ENCODE measurements at regions not wholly inside any gene's neighbourhood (a gene's known extent, or its start where the extent isn't known, plus 50 kb on each side); places are given as distances from the start of the nearest gene placed in this dataset.

DNA sequence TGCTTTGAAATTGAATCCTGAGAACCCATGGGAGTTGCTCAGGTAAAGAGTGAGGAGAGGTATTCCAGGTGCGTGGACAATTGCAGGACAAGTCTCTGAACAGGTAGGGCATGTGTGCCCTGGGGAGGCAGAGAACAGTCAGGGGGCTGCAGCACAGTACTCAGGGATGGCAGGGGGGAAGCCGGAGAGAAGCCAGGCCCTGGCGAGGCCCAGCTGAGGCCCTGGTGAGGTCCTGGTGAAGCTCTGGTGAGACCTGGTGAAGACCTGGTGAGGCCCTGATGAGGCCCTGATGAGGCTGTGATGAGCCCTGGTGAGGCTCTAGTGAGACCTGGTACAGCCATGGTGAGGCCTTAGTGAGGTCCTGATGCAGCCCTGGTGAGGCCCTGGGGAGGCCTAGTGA is 155.5 kb upstream of the GDF10 start:
- TF ChIP-seq, protein P1, sequence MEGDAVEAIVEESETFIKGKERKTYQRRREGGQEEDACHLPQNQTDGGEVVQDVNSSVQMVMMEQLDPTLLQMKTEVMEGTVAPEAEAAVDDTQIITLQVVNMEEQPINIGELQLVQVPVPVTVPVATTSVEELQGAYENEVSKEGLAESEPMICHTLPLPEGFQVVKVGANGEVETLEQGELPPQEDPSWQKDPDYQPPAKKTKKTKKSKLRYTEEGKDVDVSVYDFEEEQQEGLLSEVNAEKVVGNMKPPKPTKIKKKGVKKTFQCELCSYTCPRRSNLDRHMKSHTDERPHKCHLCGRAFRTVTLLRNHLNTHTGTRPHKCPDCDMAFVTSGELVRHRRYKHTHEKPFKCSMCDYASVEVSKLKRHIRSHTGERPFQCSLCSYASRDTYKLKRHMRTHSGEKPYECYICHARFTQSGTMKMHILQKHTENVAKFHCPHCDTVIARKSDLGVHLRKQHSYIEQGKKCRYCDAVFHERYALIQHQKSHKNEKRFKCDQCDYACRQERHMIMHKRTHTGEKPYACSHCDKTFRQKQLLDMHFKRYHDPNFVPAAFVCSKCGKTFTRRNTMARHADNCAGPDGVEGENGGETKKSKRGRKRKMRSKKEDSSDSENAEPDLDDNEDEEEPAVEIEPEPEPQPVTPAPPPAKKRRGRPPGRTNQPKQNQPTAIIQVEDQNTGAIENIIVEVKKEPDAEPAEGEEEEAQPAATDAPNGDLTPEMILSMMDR (IDR thresholded peaks at IDR 0.05; ENCODE audit: poor library complexity, severe bottlenecking) = no peak
- ATAC-seq (ENCODE audit: low read depth) (no peak), DNase-seq (ENCODE audit: low spot score) (no peak)
- Histone ChIP-seq H3K9me3 (ENCODE audit: severe bottlenecking) (no peaks in the 10 kb centered on the region), H3K27me3 (ENCODE audit: insufficient read depth, poor library complexity, severe bottlenecking) (no peaks in the 10 kb centered on the region), H3K36me3 (ENCODE audit: low read depth) (no peaks in the 10 kb centered on the region), H3K27ac (ENCODE audit: poor library complexity, severe bottlenecking) (no peak overlapping the region), H3K4me1 (ENCODE audit: insufficient read depth, poor library complexity, severe bottlenecking) (peaks cover 6% of the 10 kb centered on the region), H3K4me3 (ENCODE audit: severe bottlenecking) (no peak overlapping the region)

DNA sequence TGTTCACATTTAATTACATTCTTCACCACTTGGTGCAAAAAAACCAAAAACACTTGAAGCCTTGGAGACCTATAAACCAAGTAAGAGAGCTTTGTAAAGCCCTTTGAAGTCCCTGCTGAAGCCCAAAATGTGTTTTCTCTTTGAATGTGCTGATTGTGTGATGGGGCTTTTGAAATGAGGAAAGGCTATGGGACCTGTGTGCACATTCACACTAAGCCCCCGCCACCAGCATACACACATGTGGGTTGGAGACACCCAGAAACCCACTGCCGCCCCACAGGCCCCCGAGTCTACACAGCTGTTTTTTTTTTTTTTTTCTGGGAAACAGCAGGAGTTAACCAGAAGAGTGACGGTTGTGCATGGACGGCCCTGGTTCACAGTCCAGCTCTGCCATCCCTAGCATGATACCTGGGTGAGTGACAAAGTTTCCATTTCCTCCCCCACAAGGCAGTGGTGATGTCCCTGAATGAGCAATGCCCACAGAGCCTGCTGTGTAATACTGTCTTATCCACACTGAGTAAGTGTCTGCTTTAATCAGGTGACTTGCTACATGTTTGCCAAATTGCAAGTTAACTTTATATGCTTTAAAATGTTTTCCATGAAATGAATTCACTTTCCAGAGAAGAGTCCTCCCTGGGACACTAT is 154.6 kb upstream of the GDF10 start:
- no peaks in the 10 kb centered on the region for H3K27me3 ChIP-seq (ENCODE audit: insufficient read depth, poor library complexity, severe bottlenecking)
- peaks cover 6% of the 10 kb centered on the region for H3K4me1 ChIP-seq (ENCODE audit: insufficient read depth, poor library complexity, severe bottlenecking)
- H3K36me3 ChIP-seq (ENCODE audit: low read depth) = no peaks in the 10 kb centered on the region
- TF ChIP-seq, protein P1 (IDR thresholded peaks at IDR 0.05; ENCODE audit: poor library complexity, severe bottlenecking) = no peak
- no peak for ATAC-seq (ENCODE audit: low read depth)
- H3K4me3 ChIP-seq (ENCODE audit: severe bottlenecking) = no peak overlapping the region
- DNase-seq (ENCODE audit: low spot score) = no peak
- H3K9me3 ChIP-seq (ENCODE audit: severe bottlenecking) = no peaks in the 10 kb centered on the region
- H3K27ac ChIP-seq (ENCODE audit: poor library complexity, severe bottlenecking) = no peak overlapping the region

DNA sequence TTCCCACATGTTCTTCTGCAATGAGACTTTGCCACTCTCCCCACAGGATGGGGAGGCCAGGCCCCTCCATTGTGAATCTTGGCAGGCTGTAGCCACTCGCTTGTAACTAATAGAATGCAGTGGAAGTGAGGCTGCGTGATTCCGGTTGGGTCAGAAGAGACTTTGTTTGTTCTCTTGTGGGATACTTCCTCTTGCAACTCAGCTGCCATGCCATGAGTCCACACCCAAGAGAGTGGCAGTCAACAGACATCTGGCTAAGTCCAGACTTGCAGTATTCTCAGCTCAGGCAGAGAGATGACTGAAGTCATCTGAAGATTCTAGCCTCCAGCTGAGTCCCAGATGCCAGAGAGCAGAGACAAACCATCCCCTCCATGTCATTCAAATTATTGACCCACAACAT is 153.4 kb upstream of the GDF10 start:
- no peak overlapping the region for H3K4me3 ChIP-seq (ENCODE audit: severe bottlenecking)
- H3K27me3 ChIP-seq (ENCODE audit: insufficient read depth, poor library complexity, severe bottlenecking) = no peaks in the 10 kb centered on the region
- H3K27ac ChIP-seq (ENCODE audit: poor library complexity, severe bottlenecking) = no peak overlapping the region
- H3K36me3 ChIP-seq (ENCODE audit: low read depth) = no peaks in the 10 kb centered on the region
- no peak for DNase-seq (ENCODE audit: low spot score)
- H3K4me1 ChIP-seq (ENCODE audit: insufficient read depth, poor library complexity, severe bottlenecking) = peaks cover 6% of the 10 kb centered on the region
- H3K9me3 ChIP-seq (ENCODE audit: severe bottlenecking) = no peaks in the 10 kb centered on the region
- TF ChIP-seq, protein P1 (IDR thresholded peaks at IDR 0.05; ENCODE audit: poor library complexity, severe bottlenecking) = no peak
- ATAC-seq (ENCODE audit: low read depth) = peak; percentile 65; the same call in 2 of the 3 replicates

DNA sequence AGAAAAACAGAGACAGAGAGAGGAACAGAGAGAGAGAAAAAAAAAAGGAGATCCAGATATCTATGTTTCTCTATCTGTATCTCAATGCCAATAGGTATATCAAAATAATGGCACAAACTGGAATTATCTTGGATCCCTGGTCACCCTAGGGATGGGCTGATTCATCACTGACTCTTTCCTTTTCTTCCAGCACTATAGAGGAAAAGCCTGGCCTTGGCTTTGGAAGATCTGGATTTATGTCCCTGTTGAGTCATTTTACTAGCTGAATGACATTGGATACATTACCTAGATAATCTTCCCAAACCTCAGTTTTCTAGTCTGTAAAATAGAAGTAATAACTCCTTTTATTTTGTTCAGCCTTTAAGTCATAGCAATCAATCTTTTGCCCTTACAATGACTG is 152.8 kb upstream of the GDF10 start:
- Histone ChIP-seq H3K9me3 (ENCODE audit: severe bottlenecking) (no peaks in the 10 kb centered on the region), H3K4me3 (ENCODE audit: severe bottlenecking) (no peak overlapping the region), H3K4me1 (ENCODE audit: insufficient read depth, poor library complexity, severe bottlenecking) (peaks cover 6% of the 10 kb centered on the region), H3K27ac (ENCODE audit: poor library complexity, severe bottlenecking) (no peak overlapping the region), H3K27me3 (ENCODE audit: insufficient read depth, poor library complexity, severe bottlenecking) (no peaks in the 10 kb centered on the region), H3K36me3 (ENCODE audit: low read depth) (no peaks in the 10 kb centered on the region)
- TF ChIP-seq, protein P1 (IDR thresholded peaks at IDR 0.05; ENCODE audit: poor library complexity, severe bottlenecking) = no peak
- DNase-seq (ENCODE audit: low spot score) (no peak), ATAC-seq (ENCODE audit: low read depth) (no peak)

DNA sequence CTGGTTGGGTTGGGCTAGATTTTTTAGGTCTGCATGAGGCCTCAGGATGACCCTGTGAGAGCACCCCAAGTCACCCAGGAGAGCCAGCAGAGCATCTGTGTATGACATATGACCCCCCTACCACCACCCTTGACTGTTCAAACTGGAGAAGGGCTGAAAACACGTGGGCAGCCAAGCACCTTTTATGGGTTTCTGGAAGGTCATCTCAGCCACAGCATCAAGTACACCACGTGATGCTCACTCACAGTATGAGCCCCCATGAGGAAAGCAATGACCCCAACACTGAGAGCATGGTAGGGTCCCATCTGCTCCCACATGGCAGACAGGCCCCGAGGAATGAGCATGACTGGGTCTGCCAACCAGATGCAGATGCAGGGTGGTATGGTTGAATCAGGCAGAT is 149.4 kb upstream of the GDF10 start:
- no peak for ATAC-seq (ENCODE audit: low read depth)
- H3K4me3 ChIP-seq (ENCODE audit: severe bottlenecking) = no peak overlapping the region

More for the DNA sequence above, 149.4 kb upstream of the GDF10 start:
- DNase-seq (ENCODE audit: low spot score) = no peak
- Histone ChIP-seq H3K9me3 (ENCODE audit: severe bottlenecking) (peaks cover 4% of the 10 kb centered on the region), H3K36me3 (ENCODE audit: low read depth) (no peaks in the 10 kb centered on the region), H3K27me3 (ENCODE audit: insufficient read depth, poor library complexity, severe bottlenecking) (no peaks in the 10 kb centered on the region), H3K27ac (ENCODE audit: poor library complexity, severe bottlenecking) (no peak overlapping the region), H3K4me1 (ENCODE audit: insufficient read depth, poor library complexity, severe bottlenecking) (peaks cover 6% of the 10 kb centered on the region)
- TF ChIP-seq, protein P1 (IDR thresholded peaks at IDR 0.05; ENCODE audit: poor library complexity, severe bottlenecking) = no peak

All from RWPE2 (cell line).